CD14-positive monocyte (primary cell): ENCODE measurements at regions not wholly inside any gene's neighbourhood (a gene's known extent, or its start where the extent isn't known, plus 50 kb on each side); places are given as distances from the start of the nearest gene placed in this dataset.
A peak's percentile ranks its signal among the peaks of the same experiment; 100 is the strongest.
"Not testable (repeated sequence)": the region's sequence is repeated elsewhere in the genome, so short reads cannot be mapped to it uniquely, and the experiment has no call there.

Experiments used
- DNase-seq, 3 donors: peaks; one replicate each; pipeline ENCODE4 v3.0.0-alpha.2; 2011 to 2022
- H2AFZ ChIP-seq: 2 replicates; pipeline ENCODE4 v1.6.0; 2012; ENCODE audit warnings: mild to moderate bottlenecking, low read depth, low read length, inconsistent platforms; ENCODE audit not compliant: insufficient read depth, poor library complexity, severe bottlenecking
- H3K27ac ChIP-seq, 2 donors: 1 replicate in 1 of 2; 2 replicates in 1 of 2; pipeline ENCODE4 v1.5.1; 2012 to 2013; ENCODE audit warnings: low read length in 2 of 2, control low read depth in 1 of 2, inconsistent platforms in 1 of 2, low read depth in 1 of 2, mild to moderate bottlenecking in 1 of 2
- H3K27me3 ChIP-seq, 2 donors: one replicate each; pipeline versions ENCODE4 v1.6.0 to v1.6.1; 2011 to 2013; ENCODE audit warnings: low read length in 2 of 2; ENCODE audit not compliant: control insufficient read depth in 2 of 2, insufficient read depth in 2 of 2
- H3K36me3 ChIP-seq, 2 donors: replicated peaks in 1 of 2; 1 replicate in 1 of 2; 2 replicates in 1 of 2; pipeline versions ENCODE4 v1.5.1 to v1.6.1; 2012 to 2013; ENCODE audit warnings: low read length in 2 of 2, control low read depth in 1 of 2, inconsistent platforms in 1 of 2, mild to moderate bottlenecking in 1 of 2; ENCODE audit not compliant: insufficient read depth in 2 of 2, control insufficient read depth in 1 of 2
- H3K4me1 ChIP-seq, 2 donors: 1 replicate in 1 of 2; 2 replicates in 1 of 2; pipeline versions ENCODE4 v1.5.1 to v1.6.1; 2012 to 2013; ENCODE audit warnings: low read length in 2 of 2, control low read depth in 1 of 2, inconsistent platforms in 1 of 2, mild to moderate bottlenecking in 1 of 2, moderate library complexity in 1 of 2; ENCODE audit not compliant: insufficient read depth in 2 of 2, control insufficient read depth in 1 of 2
- H3K4me2 ChIP-seq: replicated peaks from 2 replicates; pipeline ENCODE3; 2012; ENCODE audit warnings: low read length, moderate library complexity, mild to moderate bottlenecking; ENCODE audit not compliant: poor library complexity, severe bottlenecking; ENCODE audit errors: extremely low read depth
- H3K4me3 ChIP-seq, 3 experiments: fragments of 200-600 bp in 1 of 3; sonication (generic) in 1 of 3; replicated peaks in 1 of 3; 1 replicate in 2 of 3; 2 replicates in 1 of 3; pipeline ENCODE4 v1.5.1; 2011 to 2013; ENCODE audit warnings: low read length in 3 of 3, mild to moderate bottlenecking in 3 of 3, control low read depth in 2 of 3, low read depth in 2 of 3, inconsistent platforms in 1 of 3, moderate library complexity in 1 of 3
- H3K79me2 ChIP-seq: 2 replicates; pipeline ENCODE4 v1.6.0; 2012; ENCODE audit warnings: mild to moderate bottlenecking, control low read depth, inconsistent platforms, low read length, moderate library complexity; ENCODE audit not compliant: insufficient read depth
- H3K9ac ChIP-seq: 2 replicates; pipeline ENCODE4 v1.6.0; 2017; ENCODE audit warnings: low read length, mild to moderate bottlenecking; ENCODE audit not compliant: insufficient read depth, poor library complexity, severe bottlenecking
- H3K9me3 ChIP-seq, 2 donors: replicated peaks in 1 of 2; 1 replicate in 1 of 2; 2 replicates in 1 of 2; pipeline versions ENCODE4 v1.5.1 to v1.6.1; 2012 to 2013; ENCODE audit warnings: low read length in 2 of 2, control low read depth in 1 of 2; ENCODE audit not compliant: control insufficient read depth in 1 of 2, insufficient read depth in 1 of 2
- H4K20me1 ChIP-seq: 2 replicates; pipeline ENCODE4 v1.6.0; 2012; ENCODE audit warnings: mild to moderate bottlenecking, low read length, control low read depth, moderate library complexity; ENCODE audit not compliant: insufficient read depth
- H3K27ac Mint-ChIP-seq, 7 donors: one replicate each; pipeline ENCODE4 v1.8.0; 2020; ENCODE audit warnings: mild to moderate bottlenecking in 7 of 7, mixed read lengths in 7 of 7, moderate library complexity in 6 of 7, inconsistent platforms in 2 of 7
- H3K27me3 Mint-ChIP-seq, 3 donors: one replicate each; pipeline ENCODE4 v1.8.0; 2021 to 2022; ENCODE audit warnings: low read depth in 3 of 3, mild to moderate bottlenecking in 3 of 3, mixed read lengths in 3 of 3, moderate library complexity in 3 of 3, inconsistent platforms in 1 of 3
- H3K36me3 Mint-ChIP-seq, 2 donors: one replicate each; pipeline ENCODE4 v1.8.0; 2020; ENCODE audit warnings: mixed read lengths in 2 of 2, inconsistent platforms in 1 of 2, mild to moderate bottlenecking in 1 of 2
- H3K4me1 Mint-ChIP-seq: one replicate; pipeline ENCODE4 v1.8.0; 2020; ENCODE audit warnings: mild to moderate bottlenecking, mixed read lengths
- H3K4me3 Mint-ChIP-seq, 2 donors: one replicate each; pipeline ENCODE4 v1.8.0; 2020; ENCODE audit warnings: mild to moderate bottlenecking in 2 of 2, mixed read lengths in 2 of 2, moderate library complexity in 1 of 2
- H3K9me3 Mint-ChIP-seq, 7 donors: one replicate each; pipeline ENCODE4 v1.8.0; 2020 to 2022; ENCODE audit warnings: mixed read lengths in 7 of 7, mild to moderate bottlenecking in 6 of 7, moderate library complexity in 6 of 7, inconsistent platforms in 2 of 7
- CTCF ChIP-seq: fragments of 200-600 bp; IDR thresholded peaks from one replicate; pipeline ENCODE4 v1.8.0; 2022; ENCODE audit warnings: antibody characterized with exemption, mild to moderate bottlenecking
- WGBS: methylation state at CpG from one replicate; pipeline ENCODE4 v1.1.5; 2013; ENCODE audit warnings: missing lambda C conversion rate; ENCODE audit not compliant: insufficient coverage; 5-methylcytosine and 5-hydroxymethylcytosine counted together
- intact Hi-C, 2 donors: fragments of 100-400 bp; cut with micrococcal nuclease; formaldehyde crosslinking; loops; one replicate each; pipeline versions ENCODE4 v1.15.0 to v1.15.1; 2023

GRCh38 chr20:30811885-30812671 lies 445.4 kb upstream of the DEFB115 start:
- DNase-seq, result peak in 2 of 3 donors; percentile 69 to 72
- peaks cover 50 to 54% of the 10 kb centered on the region in 2 donors for H3K9me3 ChIP-seq
- Mint-ChIP-seq H3K4me1 (no peaks in the 10 kb centered on the region), H3K9me3 (peaks cover 0 to 21% (median 0%) of the 10 kb centered on the region in 7 donors), H3K27me3 (peaks cover 2 to 8% (median 5%) of the 10 kb centered on the region in 3 donors), H3K36me3 (no peaks in the 10 kb centered on the region), H3K4me3 (no peak overlapping the region), H3K27ac (no peak overlapping the region)
- no peaks in the 10 kb centered on the region for H4K20me1 ChIP-seq
- no peak overlapping the region for H2AFZ ChIP-seq
- no peak overlapping the region for H3K9ac ChIP-seq
- H3K4me2 ChIP-seq, result peak overlapping the region; percentile 50
- H3K36me3 ChIP-seq, result no peaks in the 10 kb centered on the region
- H3K4me1 ChIP-seq, result no peaks in the 10 kb centered on the region
- H3K79me2 ChIP-seq, result no peaks in the 10 kb centered on the region
- H3K4me3 ChIP-seq, result peak overlapping the region in 2 of 3 experiments; percentile 29 to 64
- H3K27me3 ChIP-seq, result no peaks in the 10 kb centered on the region
- 68% methylated on average over 34 of the region's 34 CpGs for WGBS
- H3K27ac ChIP-seq, result peak overlapping the region; percentile 37 to 56
- no peak for TF ChIP-seq CTCF
- intact Hi-C loops, result no loop called here

GRCh38 chr20:30812739-30813411 lies 444.6 kb upstream of the DEFB115 start:
- Histone ChIP-seq H3K4me1 (no peaks in the 10 kb centered on the region), H3K4me3 (no peak overlapping the region), H3K9me3 (peaks cover 50 to 59% of the 10 kb centered on the region in 2 donors), H2AFZ (no peak overlapping the region), H3K79me2 (no peaks in the 10 kb centered on the region), H3K36me3 (no peaks in the 10 kb centered on the region), H3K27me3 (no peaks in the 10 kb centered on the region), H4K20me1 (no peaks in the 10 kb centered on the region), H3K27ac (no peak overlapping the region), H3K9ac (no peak overlapping the region), H3K4me2 (no peak overlapping the region)
- intact Hi-C loops, result no loop called here
- H3K4me3 Mint-ChIP-seq, result no peak overlapping the region
- TF ChIP-seq CTCF, result no peak
- DNase-seq, result no peak
- no peaks in the 10 kb centered on the region for H3K4me1 Mint-ChIP-seq
- H3K9me3 Mint-ChIP-seq, result peaks cover 0 to 21% (median 0%) of the 10 kb centered on the region in 7 donors
- 73% methylated on average over 21 of the region's 27 CpGs for WGBS
- H3K36me3 Mint-ChIP-seq, result no peaks in the 10 kb centered on the region
- peaks cover 2 to 8% (median 5%) of the 10 kb centered on the region in 3 donors for H3K27me3 Mint-ChIP-seq
- no peak overlapping the region for H3K27ac Mint-ChIP-seq

- H3K27me3 ChIP-seq, H3K27ac Mint-ChIP-seq, H3K4me2 ChIP-seq, H3K9ac ChIP-seq, H3K36me3 ChIP-seq, H3K27ac ChIP-seq, H3K79me2 ChIP-seq, H3K4me1 ChIP-seq, H2AFZ ChIP-seq, H3K4me3 ChIP-seq, intact Hi-C loops, H3K4me3 Mint-ChIP-seq, H4K20me1 ChIP-seq, H3K36me3 Mint-ChIP-seq, H3K27me3 Mint-ChIP-seq, H3K4me1 Mint-ChIP-seq: not testable (repeated sequence)
- peaks cover 50 to 59% of the 10 kb centered on the region in 2 donors for H3K9me3 ChIP-seq
- peak in 1 of 3 donors; percentile 4 for DNase-seq
- H3K9me3 Mint-ChIP-seq, result peaks cover 0 to 21% (median 0%) of the 10 kb centered on the region in 7 donors
- WGBS, result 83% methylated on average over 53 of the region's 53 CpGs
These were observed 443.8 kb upstream of the DEFB115 start for GRCh38 chr20:30813412-30814311.
